Muscle layer of colon (tissue), 2 donors: ENCODE measurements at regions not wholly inside any gene's neighbourhood (a gene's known extent, or its start where the extent isn't known, plus 50 kb on each side); places are given as distances from the start of the nearest gene placed in this dataset.

Source experiments
- H3K27ac ChIP-seq: one replicate; pipeline ENCODE4 v1.7.0; 2013; ENCODE audit warnings: low read depth, mild to moderate bottlenecking, low read length, moderate library complexity
- H3K27me3 ChIP-seq, 2 donors: one replicate each; pipeline ENCODE4 v1.7.0; 2013; ENCODE audit warnings: low read length in 2 of 2, mild to moderate bottlenecking in 2 of 2; ENCODE audit not compliant: insufficient read depth in 2 of 2, control insufficient read depth in 1 of 2
- H3K36me3 ChIP-seq: one replicate; pipeline ENCODE4 v1.7.0; 2013; ENCODE audit warnings: mild to moderate bottlenecking, low read length; ENCODE audit not compliant: insufficient read depth
- H3K4me1 ChIP-seq: one replicate; pipeline ENCODE4 v1.7.0; 2013; ENCODE audit warnings: mild to moderate bottlenecking, low read length; ENCODE audit not compliant: insufficient read depth
- H3K4me3 ChIP-seq, 2 donors: one replicate each; pipeline ENCODE4 v1.7.0; 2013; ENCODE audit warnings: low read length in 2 of 2, low read depth in 1 of 2, mild to moderate bottlenecking in 1 of 2, moderate library complexity in 1 of 2
- H3K9ac ChIP-seq: one replicate; pipeline ENCODE4 v1.7.0; 2013; ENCODE audit warnings: low read length
- H3K9me3 ChIP-seq: one replicate; pipeline ENCODE4 v1.7.0; 2013; ENCODE audit warnings: mild to moderate bottlenecking, low read length
- donor health status: abdominal sarcoma.
- donor health status: Adenocarcinoma of cecum.

- Histone ChIP-seq H3K9ac (no peak overlapping the region), H3K4me3 (no peak overlapping the region), H3K27ac (no peak overlapping the region), H3K27me3 (no peaks in the 10 kb centered on the region), H3K9me3 (no peaks in the 10 kb centered on the region), H3K4me1 (no peaks in the 10 kb centered on the region), H3K36me3 (no peaks in the 10 kb centered on the region)
Measured at GRCh38 chr3:118269537-118270125, 765.0 kb downstream of the IGSF11 start.

GRCh38 chr3:118272991-118273390 lies 761.7 kb downstream of the IGSF11 start:
- no peak overlapping the region for H3K4me3 ChIP-seq
- H3K9ac ChIP-seq = no peak overlapping the region
- H3K36me3 ChIP-seq = no peaks in the 10 kb centered on the region
- H3K27ac ChIP-seq = no peak overlapping the region
- no peaks in the 10 kb centered on the region for H3K9me3 ChIP-seq
- no peaks in the 10 kb centered on the region for H3K27me3 ChIP-seq
- no peaks in the 10 kb centered on the region for H3K4me1 ChIP-seq

GRCh38 chr3:118277814-118278213 lies 756.8 kb downstream of the IGSF11 start:
- Histone ChIP-seq H3K9ac (no peak overlapping the region), H3K27ac (no peak overlapping the region), H3K4me3 (no peak overlapping the region), H3K9me3 (no peaks in the 10 kb centered on the region), H3K36me3 (no peaks in the 10 kb centered on the region), H3K27me3 (no peaks in the 10 kb centered on the region), H3K4me1 (no peaks in the 10 kb centered on the region)

GRCh38 chr3:118292841-118293240 lies 741.8 kb downstream of the IGSF11 start:
- Histone ChIP-seq H3K4me3 (no peak overlapping the region), H3K4me1 (no peaks in the 10 kb centered on the region), H3K27me3 (no peaks in the 10 kb centered on the region), H3K36me3 (no peaks in the 10 kb centered on the region), H3K9me3 (no peaks in the 10 kb centered on the region), H3K9ac (no peak overlapping the region), H3K27ac (no peak overlapping the region)

- Histone ChIP-seq H3K27ac (no peak overlapping the region), H3K4me3 (no peak overlapping the region), H3K9me3 (no peaks in the 10 kb centered on the region), H3K36me3 (no peaks in the 10 kb centered on the region), H3K9ac (no peak overlapping the region), H3K27me3 (no peaks in the 10 kb centered on the region), H3K4me1 (no peaks in the 10 kb centered on the region)
Measured at GRCh38 chr3:118298133-118298532, 736.5 kb downstream of the IGSF11 start.

- Histone ChIP-seq H3K27ac (no peak overlapping the region), H3K9ac (no peak overlapping the region), H3K9me3 (no peaks in the 10 kb centered on the region), H3K4me1 (no peaks in the 10 kb centered on the region), H3K36me3 (no peaks in the 10 kb centered on the region), H3K27me3 (no peaks in the 10 kb centered on the region), H3K4me3 (no peak overlapping the region)
Measured at GRCh38 chr3:118304557-118304956, 730.1 kb downstream of the IGSF11 start.

- H3K9ac ChIP-seq = no peak overlapping the region
- H3K27me3 ChIP-seq = no peaks in the 10 kb centered on the region
- no peaks in the 10 kb centered on the region for H3K9me3 ChIP-seq
- no peak overlapping the region for H3K4me3 ChIP-seq
- no peaks in the 10 kb centered on the region for H3K4me1 ChIP-seq
- H3K36me3 ChIP-seq = no peaks in the 10 kb centered on the region
- no peak overlapping the region for H3K27ac ChIP-seq
Measured at GRCh38 chr3:118332699-118333098, 701.9 kb downstream of the IGSF11 start.

GRCh38 chr3:118337649-118338048 lies 697.0 kb downstream of the IGSF11 start:
- Histone ChIP-seq H3K36me3 (no peaks in the 10 kb centered on the region), H3K4me3 (no peak overlapping the region)

GRCh38 chr3:118347396-118348168 lies 687.1 kb downstream of the IGSF11 start:
- no peak overlapping the region for H3K27ac ChIP-seq
- H3K9me3 ChIP-seq = no peaks in the 10 kb centered on the region
- no peaks in the 10 kb centered on the region for H3K4me1 ChIP-seq
- no peak overlapping the region for H3K4me3 ChIP-seq
- no peaks in the 10 kb centered on the region for H3K27me3 ChIP-seq
- no peaks in the 10 kb centered on the region for H3K36me3 ChIP-seq
- no peak overlapping the region for H3K9ac ChIP-seq

More at GRCh38 chr3:118337649-118338048, 697.0 kb downstream of the IGSF11 start:
- H3K9me3 ChIP-seq = no peaks in the 10 kb centered on the region
- no peaks in the 10 kb centered on the region for H3K27me3 ChIP-seq
- no peaks in the 10 kb centered on the region for H3K4me1 ChIP-seq
- no peak overlapping the region for H3K27ac ChIP-seq
- no peak overlapping the region for H3K9ac ChIP-seq

GRCh38 chr3:118348169-118348557 lies 686.5 kb downstream of the IGSF11 start:
- H3K9ac ChIP-seq = no peak overlapping the region
- no peaks in the 10 kb centered on the region for H3K36me3 ChIP-seq
- H3K27ac ChIP-seq = no peak overlapping the region
- H3K27me3 ChIP-seq = no peaks in the 10 kb centered on the region
- no peaks in the 10 kb centered on the region for H3K9me3 ChIP-seq
- no peak overlapping the region for H3K4me3 ChIP-seq
- no peaks in the 10 kb centered on the region for H3K4me1 ChIP-seq

GRCh38 chr3:118354556-118354955 lies 680.1 kb downstream of the IGSF11 start:
- no peak overlapping the region for H3K9ac ChIP-seq
- H3K9me3 ChIP-seq = no peaks in the 10 kb centered on the region
- no peak overlapping the region for H3K27ac ChIP-seq
- H3K27me3 ChIP-seq = no peaks in the 10 kb centered on the region
- no peak overlapping the region for H3K4me3 ChIP-seq
- H3K36me3 ChIP-seq = no peaks in the 10 kb centered on the region
- no peaks in the 10 kb centered on the region for H3K4me1 ChIP-seq
